GM10266 (cell line): ENCODE measurements at regions not wholly inside any gene's neighbourhood (a gene's known extent, or its start where the extent isn't known, plus 50 kb on each side); places are given as distances from the start of the nearest gene placed in this dataset.

Source experiments
- DNase-seq: peaks from one replicate; pipeline ENCODE4 v3.0.0; 2012; ENCODE audit errors: extremely low spot score
- CTCF ChIP-seq: IDR thresholded peaks from 2 replicates; pipeline ENCODE4 v1.5.1; 2012; ENCODE audit warnings: mild to moderate bottlenecking, low read depth; ENCODE audit not compliant: control insufficient read depth, insufficient read depth; ENCODE audit errors: missing control alignments

- no peak for DNase-seq
- no peak for TF ChIP-seq CTCF
Observed at GRCh38 chr2:145138626-145139025, 618.7 kb upstream of the ZEB2 start.

- TF ChIP-seq CTCF, result no peak
Observed at GRCh38 chr2:145137901-145138300, 618.0 kb upstream of the ZEB2 start.

GRCh38 chr2:145137211-145137610, 617.3 kb upstream of the ZEB2 start:
- DNase-seq, result no peak
- TF ChIP-seq CTCF, result no peak

More at GRCh38 chr2:145137901-145138300, 618.0 kb upstream of the ZEB2 start:
- DNase-seq, result no peak

DNA sequence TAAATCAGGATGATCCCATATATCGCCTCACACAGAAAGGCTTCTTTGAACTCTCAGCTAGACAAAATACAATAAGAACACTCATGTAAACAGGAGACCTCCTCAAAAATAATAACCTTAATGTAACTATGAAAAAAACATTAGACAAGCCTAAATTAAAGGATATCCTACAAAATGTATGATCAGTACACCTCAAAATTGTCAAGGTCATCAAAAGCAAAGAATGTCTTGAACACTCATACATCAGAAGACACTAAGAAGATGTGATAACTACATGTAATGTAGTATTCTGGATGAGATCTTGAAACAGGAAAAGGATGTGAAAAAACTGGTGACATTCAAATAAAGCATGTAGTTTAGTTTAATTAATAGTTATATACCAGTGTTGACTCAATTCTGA, 616.8 kb upstream of the ZEB2 start:
- DNase-seq, result no peak
- no peak for TF ChIP-seq CTCF

- TF ChIP-seq CTCF, result no peak
- no peak for DNase-seq
Observed at GRCh38 chr2:145126146-145126545, 606.2 kb upstream of the ZEB2 start.

- TF ChIP-seq CTCF, result no peak
- DNase-seq, result no peak
Observed at GRCh38 chr2:145124085-145124484, 604.2 kb upstream of the ZEB2 start.

DNA sequence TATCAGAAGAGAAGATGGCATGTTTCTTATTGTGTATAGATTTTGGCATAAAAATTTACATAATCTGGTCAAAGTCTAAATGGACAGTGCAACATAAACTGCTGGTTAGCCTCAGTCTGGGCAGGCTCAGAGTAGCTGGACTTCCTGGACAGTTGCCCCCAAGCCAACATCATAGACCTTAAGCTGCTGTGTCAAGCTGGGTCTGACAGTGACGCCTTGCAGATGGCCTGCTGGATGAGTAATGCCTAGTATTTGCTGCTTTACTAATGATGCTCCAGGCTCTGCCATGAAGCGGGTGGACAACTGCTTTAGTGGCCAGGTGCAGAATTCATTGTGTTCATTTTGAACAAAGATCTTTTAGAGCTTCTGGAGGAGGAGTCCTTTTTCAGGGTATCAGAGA, 603.7 kb upstream of the ZEB2 start:
- TF ChIP-seq CTCF, result no peak
- DNase-seq, result no peak

- no peak for DNase-seq
- no peak for TF ChIP-seq CTCF
Observed at GRCh38 chr2:145119225-145119624, 599.3 kb upstream of the ZEB2 start.
